ENCODE measurements at regions not wholly inside any gene's neighbourhood (a gene's known extent, or its start where the extent isn't known, plus 50 kb on each side); places are given as distances from the start of the nearest gene placed in this dataset.

DNA sequence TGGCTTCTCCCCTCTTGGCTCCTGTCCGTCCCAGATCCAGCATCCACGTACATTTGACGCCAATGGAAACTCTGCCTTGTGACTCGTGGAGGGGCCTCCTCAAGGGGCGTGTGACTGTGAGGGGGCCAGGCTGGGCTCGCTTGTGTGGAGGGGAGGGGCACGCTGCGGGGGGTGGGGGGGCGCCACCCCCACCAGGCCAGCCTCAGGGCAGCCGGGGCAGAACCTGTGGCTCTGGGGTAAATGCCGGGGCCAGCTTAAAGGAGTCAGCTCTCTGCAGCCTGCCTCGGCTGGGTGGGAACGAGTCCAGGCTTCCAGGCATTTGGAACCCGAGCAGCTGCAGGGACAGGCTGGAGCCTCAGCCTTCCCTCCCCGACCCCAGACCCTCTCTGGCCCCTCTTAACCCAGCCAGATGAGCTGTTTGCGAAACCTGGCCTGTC is 94.1 kb downstream of the SIK1 start:
- DNase-seq (ENCODE audit: low spot score): peak; percentile 82

DNA sequence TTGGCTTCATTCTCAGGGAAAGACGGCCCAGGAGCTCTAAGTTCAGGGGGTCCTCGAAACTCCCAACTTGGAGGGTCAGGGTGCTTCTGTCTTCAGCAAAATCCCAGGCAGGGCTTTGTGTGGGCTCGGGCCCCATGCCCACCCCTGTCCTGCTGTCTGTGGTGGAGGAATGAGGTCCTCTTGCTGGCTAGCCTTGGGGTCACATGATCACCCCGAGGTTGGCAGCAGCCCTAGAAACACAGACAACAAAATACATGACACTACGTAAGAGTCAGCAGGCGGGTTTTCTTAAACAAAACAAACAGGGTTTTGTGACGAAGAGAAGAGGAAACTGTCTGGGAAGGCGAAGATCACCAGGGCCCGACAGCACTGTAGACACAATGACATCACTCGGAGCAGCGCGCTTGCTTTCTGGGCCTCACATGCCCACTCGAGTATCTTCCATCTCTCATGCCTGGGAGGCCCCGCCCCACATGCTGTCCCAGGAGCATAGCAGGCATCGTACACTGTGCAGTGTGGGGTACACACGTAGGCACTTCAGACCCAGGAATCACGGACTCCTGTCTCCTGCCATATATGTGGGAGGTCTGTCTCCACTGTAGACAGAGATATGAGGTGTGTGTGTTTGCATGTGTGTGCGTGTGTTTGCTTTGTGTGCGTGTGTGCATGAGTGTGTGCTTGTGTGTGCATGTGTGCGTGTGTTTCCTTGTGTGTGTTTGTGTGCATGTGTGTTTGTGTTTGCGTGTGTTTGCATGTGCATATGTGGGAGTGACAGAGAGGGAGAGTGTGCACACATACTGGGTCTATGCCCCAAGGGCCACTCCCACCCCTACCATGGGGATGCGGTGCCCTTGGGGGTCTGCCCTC is 94.7 kb downstream of the SIK1 start:
- DNase-seq (ENCODE audit: low spot score): peak; percentile 92

- no peak for DNase-seq (ENCODE audit: low spot score)
These were observed 95.6 kb downstream of the SIK1 start for GRCh38 chr21:43331111-43331961.

GRCh38 chr21:43330306-43330881 is 96.5 kb downstream of the SIK1 start:
- DNase-seq (ENCODE audit: low spot score): no peak

- no peak for DNase-seq (ENCODE audit: low spot score)
These were observed 97.1 kb downstream of the SIK1 start for GRCh38 chr21:43329711-43330269.

DNA sequence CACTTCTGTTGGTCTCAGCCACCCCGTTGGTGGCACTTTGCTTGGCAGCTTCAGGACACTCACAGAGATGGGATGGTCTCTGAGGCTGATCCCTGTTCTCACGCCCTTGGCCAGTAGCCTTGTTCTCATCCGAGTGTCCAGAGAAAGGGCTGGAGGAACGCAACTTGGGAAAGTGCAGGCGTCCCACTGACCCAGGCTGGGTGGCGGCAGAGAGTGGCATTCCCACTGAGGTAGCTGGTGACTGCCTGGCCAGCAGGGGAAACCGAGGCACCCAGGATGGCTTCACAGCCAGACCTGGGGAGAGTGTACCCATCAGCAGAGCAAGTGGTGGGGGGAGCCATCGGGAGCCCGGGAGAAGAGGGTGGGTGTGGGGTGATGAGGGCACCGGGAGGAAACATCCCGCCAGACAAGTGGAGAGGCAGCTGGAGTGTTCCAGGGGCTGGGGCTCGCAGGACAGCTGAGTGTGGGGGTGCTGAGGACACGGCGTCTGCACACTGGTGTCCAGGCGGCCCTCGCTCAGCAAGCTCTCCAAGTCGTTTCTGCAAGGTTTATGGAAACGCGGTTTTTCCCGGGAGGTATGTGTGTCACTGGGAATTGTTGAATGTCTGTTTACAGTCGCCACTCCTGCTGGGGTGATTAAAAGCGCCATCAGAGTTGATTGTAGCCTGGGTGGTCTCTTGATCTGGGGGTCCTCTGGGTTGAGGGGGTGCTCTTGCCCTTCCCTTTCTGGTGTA is 97.8 kb downstream of the SIK1 start:
- DNase-seq (ENCODE audit: low spot score): no peak

- peak; percentile 66 for DNase-seq (ENCODE audit: low spot score)
These were observed 98.6 kb downstream of the SIK1 start for GRCh38 chr21:43328185-43328957.

GRCh38 chr21:43325968-43326715 is 100.8 kb downstream of the SIK1 start:
- no peak for DNase-seq (ENCODE audit: low spot score)

GRCh38 chr21:43325036-43325435 is 101.9 kb downstream of the SIK1 start:
- DNase-seq (ENCODE audit: low spot score): no peak

DNA sequence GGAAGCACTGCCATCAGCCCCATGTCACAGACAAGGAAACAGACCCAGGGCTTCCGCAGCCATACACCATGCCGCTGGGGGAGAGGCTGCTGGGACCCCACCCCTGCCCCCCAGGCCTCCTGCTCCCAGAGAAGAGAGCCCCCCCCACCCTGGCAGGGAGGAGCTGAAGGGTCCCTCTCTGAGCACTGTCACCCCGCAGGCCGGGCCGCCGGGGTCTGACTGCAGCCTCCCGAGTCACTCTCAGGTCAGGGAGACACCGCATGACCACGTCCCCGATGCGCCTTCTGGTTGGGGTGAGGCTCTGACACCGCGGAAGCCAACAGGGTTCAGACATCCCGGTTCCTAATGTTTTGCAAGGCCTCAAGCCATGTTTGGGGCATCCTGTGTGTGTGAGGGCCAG is 102.3 kb downstream of the SIK1 start:
- DNase-seq (ENCODE audit: low spot score): no peak

- no peak for DNase-seq (ENCODE audit: low spot score)
These were observed 103.5 kb downstream of the SIK1 start for GRCh38 chr21:43323244-43324005.

DNA sequence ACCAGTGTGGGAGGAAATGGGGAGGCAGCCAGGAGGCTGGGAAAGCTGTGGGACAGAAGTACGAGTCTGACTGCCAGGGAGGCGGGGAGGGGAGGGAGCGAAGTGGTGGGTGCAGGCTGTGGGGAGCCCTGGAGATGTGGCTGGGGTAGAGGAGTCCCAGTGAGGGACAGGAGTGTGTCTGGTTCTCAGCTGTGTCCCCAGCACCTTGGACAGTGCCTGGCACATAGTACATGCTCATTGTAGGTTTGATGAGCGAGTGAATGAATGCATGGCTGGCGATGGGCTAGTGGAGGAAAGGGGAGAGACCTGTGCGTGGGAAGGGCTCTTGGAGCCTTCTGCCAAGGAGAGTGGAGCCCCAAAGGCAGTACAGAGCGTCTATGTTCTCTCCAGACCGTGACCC is 104.1 kb downstream of the SIK1 start:
- no peak for DNase-seq (ENCODE audit: low spot score)

- DNase-seq (ENCODE audit: low spot score): no peak
These were observed 104.6 kb downstream of the SIK1 start for GRCh38 chr21:43322311-43322710.

DNA sequence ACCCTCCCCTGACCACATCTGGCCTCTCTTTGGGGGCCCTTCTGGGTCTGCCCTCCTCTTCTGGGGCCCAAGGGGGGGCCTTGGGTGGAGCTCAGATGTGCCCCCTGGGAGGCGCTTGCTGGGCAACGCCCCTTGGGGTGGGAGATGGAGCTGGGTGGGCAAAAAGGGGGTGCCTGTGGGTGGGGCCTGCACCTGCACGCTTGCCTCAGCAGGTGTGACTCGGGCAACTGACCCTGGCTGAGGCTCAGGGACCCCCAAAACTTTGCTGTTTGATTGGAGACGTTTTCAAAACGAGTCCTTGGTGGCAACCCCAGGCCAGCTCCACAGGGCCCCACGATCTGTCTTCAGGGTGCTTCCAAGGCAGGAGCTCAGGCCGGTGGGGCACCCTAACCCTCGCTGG is 105.3 kb downstream of the SIK1 start:
- no peak for DNase-seq (ENCODE audit: low spot score)

GRCh38 chr21:43321111-43321510 is 105.8 kb downstream of the SIK1 start:
- DNase-seq (ENCODE audit: low spot score): peak; percentile 74

- no peak for DNase-seq (ENCODE audit: low spot score)
These were observed 106.4 kb downstream of the SIK1 start for GRCh38 chr21:43320526-43320925.

- DNase-seq (ENCODE audit: low spot score): peak; percentile 72
These were observed 107.8 kb downstream of the SIK1 start for GRCh38 chr21:43318841-43319781.

DNA sequence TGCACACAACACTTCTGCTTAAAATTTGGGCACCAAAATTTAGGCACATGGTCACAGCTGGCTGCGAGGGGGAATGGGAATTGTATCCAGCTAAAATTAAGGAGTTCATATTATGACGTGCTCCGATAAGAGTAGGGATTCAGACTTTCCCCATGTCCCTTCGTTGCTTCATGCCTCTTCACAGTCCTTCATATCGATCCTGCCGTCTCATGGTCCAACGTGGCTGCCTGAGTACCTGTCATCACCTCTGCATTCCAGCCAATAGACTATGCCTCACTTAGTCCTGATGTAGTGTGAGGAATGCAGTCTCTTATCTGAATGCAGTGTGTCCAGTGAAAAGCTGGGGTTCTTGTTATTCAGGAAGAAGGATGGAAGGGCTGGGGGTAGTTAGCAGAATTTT is 108.6 kb downstream of the SIK1 start:
- no peak for DNase-seq (ENCODE audit: low spot score)
